Medulla oblongata (tissue), 1 donor: ENCODE measurements at regions not wholly inside any gene's neighbourhood (a gene's known extent, or its start where the extent isn't known, plus 50 kb on each side); places are given as distances from the start of the nearest gene placed in this dataset.
"Not testable (repeated sequence)": the region's sequence is repeated elsewhere in the genome, so short reads cannot be mapped to it uniquely, and the experiment has no call there.

Source experiments
- DNase-seq: peaks from one replicate; pipeline ENCODE4 v3.0.0-alpha.2; 2015; ENCODE audit errors: extremely low spot score

DNA sequence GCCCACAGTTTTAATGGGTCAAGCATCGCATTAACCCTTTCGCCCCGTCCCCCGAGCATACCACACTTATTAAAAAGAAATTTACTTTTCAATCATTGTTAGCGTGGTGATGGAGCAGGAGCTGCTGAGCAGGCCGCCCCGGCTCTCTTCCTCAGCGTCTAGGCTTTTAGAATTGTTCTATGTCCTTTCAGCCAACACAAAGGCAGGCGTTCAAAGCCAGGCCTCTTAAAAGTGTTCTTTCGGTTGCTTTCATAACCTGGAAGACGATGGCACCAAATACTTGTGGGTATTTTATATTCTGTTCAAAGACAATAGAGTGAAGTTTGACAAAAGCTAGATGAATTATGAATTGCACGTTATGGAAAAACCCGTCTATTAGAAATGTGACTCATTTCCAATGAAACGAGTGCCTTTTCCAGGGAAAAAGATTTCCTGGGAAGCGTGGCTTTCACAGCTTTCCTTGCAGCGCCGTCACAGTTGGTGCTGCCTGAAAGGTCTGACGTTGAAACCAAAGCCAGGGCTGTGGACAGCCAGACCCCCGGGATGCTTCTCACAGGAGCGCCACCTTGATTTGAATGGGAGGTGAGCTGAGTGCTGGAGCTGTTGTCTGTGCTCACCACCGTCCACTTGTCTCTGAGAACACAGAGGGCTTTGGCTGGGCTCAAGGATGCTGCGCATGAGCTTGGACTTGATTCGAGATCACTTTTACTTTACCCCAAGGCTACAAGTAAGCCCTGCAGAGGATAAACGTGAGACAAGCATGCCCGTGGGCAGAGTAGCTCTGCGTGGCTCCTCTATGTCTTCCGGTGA is 78.8 kb downstream of the SOX1 start:
- no peak for DNase-seq

DNA sequence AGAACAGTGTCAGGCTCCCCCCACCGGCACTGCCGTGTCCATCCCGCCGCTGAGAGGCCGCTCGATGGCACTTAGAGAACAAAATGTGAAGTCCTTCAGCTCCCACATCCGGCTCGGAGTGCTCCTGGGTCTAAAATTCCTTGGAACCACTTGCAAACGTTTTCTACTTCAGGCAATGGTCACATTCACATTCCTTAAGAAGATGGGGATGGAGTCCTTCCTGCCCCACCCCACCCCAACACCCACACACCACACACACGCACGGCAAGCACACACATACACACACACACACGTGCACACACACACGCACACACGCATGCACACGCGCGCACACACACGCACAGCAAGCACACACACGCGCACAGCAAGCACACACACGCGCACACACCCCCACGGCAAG is 83.4 kb downstream of the SOX1 start:
- no peak for DNase-seq

DNA sequence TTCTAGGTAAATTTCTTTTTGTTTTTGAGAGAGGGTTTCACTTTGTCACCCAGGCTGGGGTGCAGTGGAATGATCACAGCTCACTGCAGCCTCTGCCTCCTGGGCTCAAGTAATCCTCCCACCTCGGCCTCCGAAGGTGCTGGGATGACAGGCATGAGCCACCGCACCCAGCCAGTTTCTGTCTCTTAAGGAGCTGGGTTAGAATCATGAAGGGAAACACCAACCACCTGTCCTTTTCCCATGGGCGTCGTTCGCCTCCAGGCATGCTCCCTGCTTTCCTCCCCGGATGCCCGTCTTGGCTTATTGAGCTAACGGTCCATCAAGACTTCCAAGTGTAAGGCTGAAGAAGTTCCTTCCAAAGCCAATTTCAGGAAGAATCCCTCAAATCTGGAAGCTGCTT is 85.9 kb downstream of the SOX1 start:
- no peak for DNase-seq

DNA sequence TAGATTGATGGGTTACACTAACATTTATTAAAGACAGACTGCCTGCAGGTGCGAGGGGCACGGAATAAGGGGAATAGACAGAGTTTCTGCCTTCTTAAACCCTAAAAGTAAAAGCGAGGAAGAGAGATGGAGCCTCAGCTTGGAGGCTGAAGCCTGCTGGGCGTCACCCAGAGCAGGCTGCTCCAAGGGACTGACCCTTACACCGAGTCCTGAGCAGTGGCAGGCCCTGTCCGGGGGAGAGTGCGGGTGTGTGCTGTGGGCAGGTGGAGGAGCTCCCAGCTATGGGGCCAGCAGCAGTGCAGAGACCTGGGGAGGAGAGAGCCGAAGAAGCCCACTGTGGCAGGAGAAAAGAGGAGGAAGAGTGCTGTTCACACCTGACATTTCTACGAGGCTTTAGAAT is 86.4 kb downstream of the SOX1 start:
- no peak for DNase-seq

DNA sequence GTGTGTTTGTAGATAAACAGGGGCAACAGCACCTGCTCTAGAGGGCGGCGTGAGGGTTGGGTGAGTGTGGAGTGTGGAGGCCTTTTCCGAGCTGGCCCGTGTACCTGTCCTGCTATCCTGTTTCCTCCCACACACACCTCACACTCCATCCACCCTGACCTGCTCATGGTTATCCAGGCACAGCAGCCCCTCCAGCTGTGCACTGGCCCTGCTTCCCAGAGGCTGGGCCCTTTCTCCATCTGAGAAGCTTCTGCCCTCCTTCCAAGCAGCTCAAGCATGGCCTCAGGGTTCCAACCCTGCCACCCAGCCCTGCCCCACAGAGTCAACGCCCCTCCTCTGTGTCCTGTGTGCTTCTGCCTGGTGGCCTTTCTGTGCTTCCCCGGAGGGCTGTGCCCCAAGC is 86.9 kb downstream of the SOX1 start:
- no peak for DNase-seq

DNA sequence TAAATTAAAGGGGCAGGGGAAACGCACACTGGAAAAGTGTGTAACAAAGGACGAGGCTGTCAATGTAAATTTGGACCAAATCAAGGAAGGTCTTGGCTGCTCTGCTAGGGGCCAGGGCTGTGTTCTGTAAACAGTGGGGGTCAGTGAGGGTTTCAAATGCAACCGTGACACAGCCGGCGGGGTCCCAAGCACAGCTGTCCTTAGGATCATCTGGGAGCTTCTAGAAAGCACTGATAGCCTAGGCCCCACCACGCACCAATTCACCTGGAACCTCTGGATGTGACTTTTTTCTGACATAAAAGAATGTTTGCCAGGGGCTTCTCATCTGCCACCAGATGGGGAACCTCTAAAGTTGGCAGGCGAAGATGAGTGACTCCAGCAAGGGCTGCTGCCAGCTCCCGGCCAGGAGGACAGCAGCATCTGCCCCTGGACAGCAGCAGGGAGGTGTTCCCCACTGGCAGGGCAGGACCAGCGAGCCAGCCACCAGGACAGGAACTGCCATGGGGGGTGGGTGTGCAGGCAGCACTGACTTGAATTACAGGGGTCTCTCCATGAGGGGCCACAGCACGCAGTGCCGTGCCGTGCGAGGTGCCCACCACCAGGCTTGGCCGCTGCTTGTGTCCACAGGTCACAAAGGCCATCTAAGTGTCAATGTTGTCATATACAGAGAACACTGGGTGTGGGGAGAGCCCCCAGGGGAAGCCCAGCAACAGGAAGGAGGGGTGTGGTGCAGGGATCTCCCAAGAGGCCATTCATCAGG is 87.5 kb downstream of the SOX1 start:
- DNase-seq: no peak

DNA sequence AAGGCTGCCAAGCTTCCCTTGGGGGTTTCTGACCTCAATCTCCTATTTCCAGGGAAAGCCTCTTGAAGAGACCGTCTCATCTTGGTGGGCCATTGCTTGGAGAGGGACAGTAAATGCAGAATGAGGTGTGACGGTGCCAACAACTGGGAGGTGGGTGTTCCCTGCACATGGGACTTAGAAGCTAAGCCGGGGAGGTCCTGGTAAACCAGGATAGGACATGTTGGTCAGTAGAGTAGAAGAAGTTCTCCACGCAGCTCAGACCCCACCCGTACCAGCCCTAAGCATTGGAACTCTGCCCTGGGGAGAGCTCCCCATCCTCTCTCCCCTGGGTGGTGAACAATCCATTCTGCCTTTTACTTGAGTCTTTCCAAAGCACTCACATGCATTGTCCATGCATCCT is 92.0 kb downstream of the SOX1 start:
- no peak for DNase-seq

DNA sequence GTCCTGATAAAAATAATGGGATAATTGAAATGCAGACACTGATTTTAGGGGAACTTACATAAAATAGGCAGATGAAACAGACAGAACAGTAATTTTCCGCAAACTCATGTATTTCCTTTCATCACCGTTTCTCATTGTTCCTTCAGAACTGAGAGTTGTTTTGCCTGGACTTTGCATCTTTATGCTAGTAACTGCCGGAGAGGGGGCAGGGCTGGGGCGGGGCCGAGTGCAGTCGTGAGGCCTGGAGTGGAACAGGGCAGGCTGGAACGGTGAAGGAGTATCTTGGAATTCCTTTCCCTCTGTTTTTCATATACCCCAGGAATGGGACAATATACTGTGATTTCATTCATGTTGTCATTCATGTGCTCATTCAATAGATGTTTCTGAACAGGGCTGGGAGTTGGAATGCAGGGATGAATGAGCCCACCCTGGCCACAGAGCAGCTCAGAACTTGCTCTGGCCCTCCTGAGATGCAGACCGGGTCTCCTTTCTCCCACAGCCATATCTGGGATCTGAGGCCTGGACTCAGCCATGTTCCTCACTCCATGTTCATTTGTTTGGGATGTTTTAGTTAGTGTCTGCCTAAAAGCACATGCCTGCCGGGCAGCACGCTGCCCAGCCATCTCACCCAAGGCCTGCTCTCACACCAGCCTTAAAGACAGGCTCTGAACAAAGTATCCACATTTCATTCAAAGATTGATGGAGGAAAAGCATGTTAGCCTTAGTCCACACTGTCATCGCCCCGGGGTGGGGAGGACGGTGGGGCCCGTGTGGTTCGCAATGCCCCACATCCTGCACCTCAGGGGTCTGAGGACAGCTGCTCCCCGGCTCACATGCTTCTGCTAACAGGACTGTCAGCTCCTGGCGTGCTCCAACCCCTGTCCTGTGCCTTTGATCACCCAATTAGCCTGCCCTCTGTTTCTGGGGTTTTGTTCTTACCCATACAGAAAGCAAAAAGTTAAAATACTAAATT is 92.9 kb downstream of the SOX1 start:
- DNase-seq: no peak

DNA sequence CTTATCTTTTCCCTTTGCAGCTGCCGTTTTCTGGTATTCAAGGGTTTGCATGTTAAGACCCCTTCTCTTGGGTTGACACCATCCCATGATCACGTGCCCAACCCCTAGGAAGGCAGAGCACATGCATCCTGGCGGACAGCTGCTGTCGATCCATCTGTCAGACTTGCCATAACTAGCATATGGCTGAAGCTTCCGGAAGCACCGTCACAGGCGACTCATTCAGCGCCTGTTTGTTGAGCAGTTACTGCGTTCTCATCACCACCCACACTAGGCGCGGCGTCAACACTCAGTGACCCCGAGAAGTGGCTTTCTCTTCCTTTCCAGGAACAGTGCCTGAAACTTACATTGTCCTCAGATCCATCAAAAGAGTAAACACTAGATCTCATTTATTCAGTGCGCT is 93.6 kb downstream of the SOX1 start:
- DNase-seq: no peak

DNA sequence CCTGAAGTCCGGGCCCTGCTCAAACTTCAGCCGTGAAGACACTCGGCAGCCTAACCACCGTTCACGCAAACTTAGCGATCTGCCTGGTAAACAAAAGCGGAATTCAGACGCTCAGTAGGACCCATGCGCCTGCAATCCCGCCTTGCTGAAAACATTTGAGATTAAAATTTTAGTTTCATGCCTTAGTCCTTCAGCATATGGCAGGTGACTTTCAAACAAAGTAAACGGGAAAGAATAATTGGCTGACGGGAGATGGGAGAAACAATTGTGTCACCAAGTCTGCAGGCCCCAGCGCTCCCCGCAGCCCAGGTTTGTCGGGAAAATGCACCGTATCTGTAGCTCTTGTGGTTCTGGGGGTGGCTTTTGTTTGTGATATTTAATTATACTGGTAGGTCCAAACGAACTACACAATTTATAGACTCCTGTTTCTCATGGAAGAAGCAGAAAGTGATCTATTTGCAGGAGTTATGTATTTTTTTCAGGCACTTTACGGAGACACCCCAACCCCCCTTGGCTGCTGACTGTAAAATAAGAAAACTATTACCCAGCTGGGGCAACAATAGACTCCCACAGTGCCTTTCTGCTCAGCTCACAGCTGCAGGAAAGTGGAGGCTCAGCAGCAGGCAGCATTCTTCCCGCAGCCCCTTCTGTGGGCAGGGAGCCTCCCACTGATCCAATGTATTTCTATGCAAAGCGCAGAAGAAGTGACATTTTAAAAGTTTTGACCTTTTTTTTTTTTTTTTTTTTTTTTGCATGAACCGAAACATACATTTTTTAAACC is 94.8 kb downstream of the SOX1 start:
- no peak for DNase-seq

DNA sequence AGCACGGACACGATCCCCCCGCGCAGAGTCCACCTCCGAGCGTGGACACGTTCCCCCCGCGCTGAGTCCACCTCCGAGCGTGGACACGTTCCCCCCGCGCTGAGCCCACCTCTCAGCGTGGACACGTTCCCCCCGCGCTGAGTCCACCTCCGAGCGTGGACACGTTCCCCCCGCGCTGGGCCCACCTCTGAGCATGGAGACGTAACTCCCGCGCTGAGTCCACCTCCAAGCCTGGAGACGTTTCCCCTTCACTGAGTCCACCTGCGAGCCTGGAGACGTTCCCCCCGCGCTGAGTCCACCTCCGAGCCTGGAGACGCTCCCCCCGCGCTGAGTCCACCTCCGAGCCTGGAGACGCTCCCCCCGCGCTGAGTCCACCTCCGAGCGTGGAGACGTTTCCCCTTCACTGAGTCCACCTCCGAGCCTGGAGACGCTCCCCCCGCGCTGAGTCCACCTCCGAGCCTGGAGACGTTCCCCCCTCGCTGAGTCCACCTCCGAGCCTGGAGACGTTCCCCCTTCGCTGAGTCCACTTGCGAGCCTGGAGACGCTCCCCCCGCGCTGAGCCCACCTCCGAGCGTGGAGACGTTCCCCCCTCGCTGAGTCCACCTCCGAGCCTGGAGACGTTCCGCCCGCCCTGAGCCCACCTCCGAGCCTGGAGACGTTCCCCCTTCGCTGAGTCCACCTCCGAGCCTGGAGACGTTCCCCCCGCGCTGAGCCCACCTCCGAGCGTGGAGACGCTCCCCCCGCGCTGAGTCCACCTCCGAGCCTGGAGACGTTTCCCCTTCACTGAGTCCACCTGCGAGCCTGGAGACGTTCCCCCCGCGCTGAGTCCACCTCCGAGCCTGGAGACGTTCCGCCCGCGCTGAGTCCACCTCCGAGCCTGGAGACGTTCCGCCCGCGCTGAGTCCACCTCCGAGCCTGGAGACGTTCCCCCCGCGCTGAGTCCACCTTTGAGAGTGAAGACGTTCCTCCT is 97.0 kb downstream of the SOX1 start:
- DNase-seq: not testable (repeated sequence)

DNA sequence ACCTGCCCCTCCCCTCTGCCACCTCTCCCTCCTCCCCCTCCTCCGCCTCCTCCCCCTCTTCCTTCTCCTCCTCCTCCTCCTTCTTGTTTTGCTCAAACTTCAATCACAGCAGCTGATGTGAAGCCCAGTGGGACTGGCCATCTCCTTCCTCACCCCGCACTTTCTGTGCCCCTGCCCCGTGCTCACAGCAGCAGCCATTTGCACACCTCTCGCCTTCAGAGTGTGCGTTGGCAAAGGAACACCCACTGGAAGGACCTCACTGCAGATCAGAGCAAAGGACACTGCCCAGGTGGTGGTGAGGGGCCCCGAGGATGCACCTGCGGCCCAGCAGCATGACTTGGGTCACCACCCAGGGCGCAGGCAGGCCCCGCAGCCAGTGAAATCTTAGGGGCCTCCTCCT is 98.8 kb downstream of the SOX1 start:
- DNase-seq: no peak

DNA sequence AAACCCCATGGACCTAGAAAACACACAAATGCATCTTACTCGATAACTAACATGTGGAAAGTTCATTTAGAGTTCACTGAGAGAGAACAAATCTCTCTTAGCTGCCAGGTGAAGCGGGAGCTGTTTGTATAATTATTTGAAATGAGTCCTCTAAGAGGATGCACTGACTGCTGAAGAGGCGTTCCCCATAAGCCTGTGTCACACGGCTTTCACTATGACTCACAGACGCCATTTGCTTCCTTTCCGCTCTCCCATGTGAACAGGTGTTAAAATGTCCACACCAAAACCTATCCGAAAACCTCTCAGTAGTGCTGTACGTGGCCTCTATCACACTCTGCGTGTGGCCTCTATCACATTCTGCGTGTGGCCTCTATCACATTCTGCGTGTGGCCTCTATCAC is 101.8 kb downstream of the SOX1 start:
- no peak for DNase-seq

DNA sequence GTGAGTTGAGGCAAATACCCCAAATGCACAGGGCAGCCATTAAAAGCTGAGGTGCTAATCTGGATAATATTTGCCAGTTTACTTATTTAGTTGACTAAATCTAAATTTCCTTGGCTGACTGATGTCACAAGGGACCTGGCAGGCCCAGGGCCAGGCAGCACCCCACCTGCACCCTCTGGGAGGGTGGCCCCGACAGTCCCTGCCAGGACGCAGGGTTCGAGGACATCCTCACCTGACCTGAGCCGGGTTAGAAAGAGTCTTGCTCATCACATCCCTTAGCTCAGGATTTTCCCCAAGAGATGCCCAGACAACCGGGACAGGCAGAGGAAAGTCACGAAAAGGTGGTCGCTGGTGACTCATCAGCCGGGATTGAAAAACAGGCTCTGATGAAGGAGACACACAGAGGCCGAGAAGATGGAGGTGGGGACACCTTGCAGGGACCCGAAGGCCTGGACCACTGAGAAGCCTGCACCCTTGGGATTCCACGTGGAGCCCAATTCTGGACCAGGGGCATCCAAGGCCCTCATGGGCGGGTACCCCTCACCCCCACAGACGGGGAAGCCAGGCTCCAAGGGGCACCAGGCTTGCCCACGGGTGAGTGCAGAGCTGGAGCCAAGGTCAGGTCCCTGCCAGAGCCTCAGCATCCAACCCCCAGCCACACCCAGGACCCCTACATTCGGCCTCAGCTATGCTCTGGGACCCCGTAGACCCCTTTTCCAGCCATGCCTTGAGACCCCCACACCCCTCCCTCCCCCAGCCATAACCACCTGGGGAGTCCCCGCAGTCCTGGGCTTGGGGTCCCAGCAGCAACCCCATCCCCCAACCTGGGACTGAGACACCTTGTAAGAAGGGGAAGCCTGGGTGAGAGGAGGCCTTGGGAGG is 103.2 kb downstream of the SOX1 start:
- no peak for DNase-seq

DNA sequence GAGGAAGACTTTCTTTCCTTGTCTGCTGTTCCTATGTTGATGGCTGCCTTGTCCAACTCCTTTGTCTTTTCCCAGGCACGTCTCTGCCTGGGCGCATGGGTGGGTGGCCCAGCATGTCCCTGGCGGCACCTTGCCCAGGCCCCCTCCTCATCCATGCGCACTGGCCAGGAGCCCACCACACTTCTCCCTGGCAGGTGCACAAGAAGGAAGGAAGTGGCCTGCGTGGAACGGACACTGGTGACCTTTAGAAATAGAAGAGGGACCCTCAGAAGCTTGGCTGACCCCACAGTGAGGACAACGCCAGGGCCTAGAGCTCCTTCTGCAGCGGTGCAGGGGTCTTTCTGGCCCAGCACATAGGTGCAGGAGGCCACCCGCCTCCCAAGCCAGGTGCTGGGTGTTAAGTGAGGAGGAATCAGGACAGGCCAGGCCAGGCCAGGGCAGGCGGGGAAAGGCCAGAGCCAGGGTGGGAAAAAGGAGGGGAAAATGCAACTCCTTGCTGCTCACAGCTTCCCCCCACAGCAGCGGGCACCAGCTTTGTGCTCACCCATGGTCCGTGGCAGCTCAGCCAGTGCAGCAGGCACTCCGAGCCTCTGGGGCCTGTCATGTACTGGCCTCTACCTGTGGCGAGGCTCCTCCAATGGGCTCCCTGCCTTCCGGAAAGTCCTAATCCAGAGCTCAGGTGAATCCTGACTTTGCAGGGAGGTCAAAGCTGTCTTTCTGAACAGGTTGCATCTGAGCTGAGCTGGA is 104.0 kb downstream of the SOX1 start:
- no peak for DNase-seq

DNA sequence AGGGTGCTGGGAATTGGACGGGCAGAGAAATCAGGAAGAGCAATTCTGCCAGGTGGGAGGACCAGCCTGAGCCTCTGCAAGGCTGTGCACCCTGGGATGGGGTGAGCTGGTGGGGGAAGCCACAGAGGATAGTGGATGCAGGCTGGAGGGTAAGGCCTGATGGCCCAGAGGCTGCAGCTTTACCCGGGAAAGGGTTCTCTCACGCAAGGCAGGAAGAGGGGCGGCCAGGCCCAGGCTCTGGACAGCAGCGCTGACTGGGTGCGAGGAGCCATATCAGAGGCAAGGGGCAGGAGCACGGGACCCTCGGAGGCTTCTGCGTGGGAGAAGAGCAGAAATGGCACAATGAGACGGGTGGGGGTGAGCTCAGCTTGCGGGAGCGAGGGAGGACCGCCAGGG is 104.6 kb downstream of the SOX1 start:
- no peak for DNase-seq

DNA sequence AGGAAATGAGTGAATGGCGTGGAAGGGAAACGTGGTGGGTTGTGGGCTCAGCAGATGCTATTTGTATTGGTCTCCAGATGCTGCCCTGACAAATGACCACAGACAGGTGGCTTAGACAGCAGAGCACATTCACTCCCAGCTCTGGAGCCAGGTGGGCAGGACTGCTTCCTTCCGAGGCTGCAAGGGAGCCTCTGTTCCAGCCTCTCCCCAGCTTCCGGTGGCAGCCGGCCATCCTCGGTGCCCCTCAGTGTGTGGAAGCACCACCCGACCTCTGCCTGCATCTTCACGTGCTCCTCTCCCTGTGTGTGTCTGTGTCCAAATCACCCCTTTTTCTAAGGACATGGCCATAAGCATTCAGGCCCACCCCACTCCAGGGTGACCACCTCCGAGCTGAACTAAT is 105.1 kb downstream of the SOX1 start:
- DNase-seq: no peak

DNA sequence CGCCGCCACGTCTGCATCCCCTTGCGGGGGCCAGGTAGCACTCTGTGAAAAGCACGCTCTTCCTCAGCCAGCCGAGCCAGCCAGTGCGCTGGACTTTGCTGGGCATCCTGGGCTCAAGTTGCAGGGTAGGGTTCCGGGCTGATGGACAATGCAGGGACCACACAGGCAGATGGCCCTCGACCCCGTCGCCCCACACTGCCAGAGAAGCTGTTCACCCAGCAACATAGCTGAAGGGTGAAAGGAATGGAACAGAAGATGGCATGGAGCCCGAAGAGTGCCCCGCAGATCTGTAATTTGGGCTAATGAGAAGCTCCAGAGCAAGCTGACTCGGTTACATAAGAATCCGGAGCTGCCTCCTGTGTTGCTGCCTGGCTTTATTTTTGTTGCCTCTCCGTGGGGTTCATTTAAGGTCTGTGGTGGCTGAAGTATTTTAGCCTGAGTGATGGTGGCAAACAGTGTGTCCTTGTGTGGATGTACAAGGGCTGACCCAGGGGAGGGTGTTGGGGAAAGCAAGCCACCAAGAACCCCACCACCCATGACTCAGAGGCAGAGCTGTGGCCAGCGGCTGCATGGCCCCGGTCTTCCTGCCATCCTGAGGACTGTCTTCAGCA is 105.8 kb downstream of the SOX1 start:
- peak; percentile 79 for DNase-seq
